Neural cell (in vitro differentiated cells): ENCODE measurements at regions not wholly inside any gene's neighbourhood (a gene's known extent, or its start where the extent isn't known, plus 50 kb on each side); places are given as distances from the start of the nearest gene placed in this dataset.

ENCODE experiments used
- H2AFZ ChIP-seq: fragments of 200-600, 300-800 bp; sonication (generic), shearing (Covaris generic); 2 replicates; pipeline ENCODE4 v1.6.0; 2014; ENCODE audit warnings: low read depth, mild to moderate bottlenecking, antibody characterized with exemption, low read length, moderate library complexity
- H3F3A ChIP-seq: fragments of 200-600 bp; shearing (Covaris generic); 2 replicates; pipeline ENCODE4 v1.6.1; 2016; ENCODE audit warnings: mild to moderate bottlenecking, moderate library complexity, mixed read lengths, antibody characterized with exemption, low read length; ENCODE audit not compliant: insufficient read depth, poor library complexity, severe bottlenecking
- H3K27ac ChIP-seq: fragments of 200-600, 300-800 bp; sonication (generic), shearing (Covaris generic); 2 replicates; pipeline ENCODE4 v1.5.1; 2014; ENCODE audit warnings: mild to moderate bottlenecking, low read length, moderate library complexity
- H3K27me3 ChIP-seq: fragments of 300-800, 200-600 bp; sonication (generic), shearing (Covaris generic); 2 replicates; pipeline ENCODE4 v1.6.0; 2014; ENCODE audit warnings: mild to moderate bottlenecking, low read depth, low read length, moderate library complexity; ENCODE audit not compliant: insufficient read depth
- H3K36me3 ChIP-seq: fragments of 300-800, 200-600 bp; sonication (generic), shearing (Covaris generic); 2 replicates; pipeline ENCODE4 v1.5.1; 2014; ENCODE audit warnings: mild to moderate bottlenecking, antibody characterized with exemption, low read length, moderate library complexity; ENCODE audit not compliant: insufficient read depth
- H3K4me2 ChIP-seq: fragments of 300-800, 200-600 bp; sonication (generic), shearing (Covaris generic); 2 replicates; pipeline ENCODE4 v1.6.0; 2014; ENCODE audit warnings: mild to moderate bottlenecking, low read length
- H3K4me3 ChIP-seq: fragments of 300-800, 200-600 bp; sonication (generic), shearing (Covaris generic); 2 replicates; pipeline ENCODE4 v1.5.1; 2014; ENCODE audit warnings: mild to moderate bottlenecking, low read length, moderate library complexity
- H3K79me2 ChIP-seq: fragments of 200-600 bp; shearing (Covaris generic); replicated peaks from 2 replicates; pipeline ENCODE4 v1.6.0; 2014; ENCODE audit warnings: mild to moderate bottlenecking, low read length, moderate library complexity; ENCODE audit not compliant: insufficient read depth
- H3K9ac ChIP-seq: fragments of 300-800, 200-600 bp; sonication (generic), shearing (Covaris generic); 2 replicates; pipeline ENCODE4 v1.6.1; 2016; ENCODE audit warnings: mild to moderate bottlenecking, low read length, mixed read lengths
- H3K9me2 ChIP-seq: fragments of 200-600 bp; shearing (Covaris generic); 2 replicates; pipeline ENCODE4 v1.6.1; 2016; ENCODE audit warnings: mild to moderate bottlenecking, low read length, mixed read lengths; ENCODE audit not compliant: insufficient read depth
- H3K9me3 ChIP-seq: fragments of 200-600, 300-800 bp; sonication (generic), shearing (Covaris generic); 2 replicates; pipeline ENCODE4 v1.6.1; 2016; ENCODE audit warnings: mild to moderate bottlenecking, mixed run types, low read length, moderate library complexity, mixed read lengths
- H4K20me1 ChIP-seq: fragments of 200-600 bp; shearing (Covaris generic); 2 replicates; pipeline ENCODE4 v1.6.1; 2016; ENCODE audit warnings: mild to moderate bottlenecking, mixed run types; ENCODE audit not compliant: insufficient read depth
- EP300 ChIP-seq: fragments of 450-650 bp; conservative IDR thresholded peaks from 2 replicates; pipeline ENCODE4 v1.6.1; 2014; ENCODE audit warnings: antibody characterized with exemption, mild to moderate bottlenecking, moderate library complexity; ENCODE audit not compliant: poor library complexity, severe bottlenecking
- EZH2 ChIP-seq: fragments of 200-600, 300-800 bp; shearing (Covaris generic), sonication (generic); IDR thresholded peaks from 2 replicates; pipeline ENCODE4 v1.6.1; 2014; ENCODE audit warnings: antibody characterized with exemption, low read length, borderline replicate concordance, mild to moderate bottlenecking; ENCODE audit not compliant: insufficient read depth, poor library complexity, severe bottlenecking
- MXI1 ChIP-seq: fragments of 450-650 bp; conservative IDR thresholded peaks from 2 replicates; pipeline ENCODE4 v1.6.1; 2014; ENCODE audit warnings: antibody characterized with exemption, mild to moderate bottlenecking; ENCODE audit not compliant: poor library complexity, severe bottlenecking
- POLR2AphosphoS5 ChIP-seq: IDR thresholded peaks from 2 replicates; pipeline ENCODE4 v1.6.1; 2012
- RAD21 ChIP-seq: fragments of 450-650 bp; conservative IDR thresholded peaks from 2 replicates; pipeline ENCODE4 v1.6.1; 2014; ENCODE audit warnings: antibody characterized with exemption, mild to moderate bottlenecking, moderate library complexity
- SMC3 ChIP-seq: fragments of 450-650 bp; conservative IDR thresholded peaks from 2 replicates; pipeline ENCODE4 v1.6.1; 2014; ENCODE audit warnings: antibody characterized with exemption, mild to moderate bottlenecking, moderate library complexity; ENCODE audit not compliant: poor library complexity
- TAF1 ChIP-seq: IDR thresholded peaks from 2 replicates; pipeline ENCODE4 v1.6.1; 2012; ENCODE audit warnings: low read depth
- TF ChIP-seq, protein P1 (sequence below): fragments of 450-650 bp; IDR thresholded peaks from 2 replicates; pipeline ENCODE4 v1.5.1; 2014; ENCODE audit warnings: antibody characterized with exemption, mild to moderate bottlenecking, moderate library complexity; ENCODE audit not compliant: poor library complexity, severe bottlenecking
- TF ChIP-seq, protein P2 (sequence below): IDR thresholded peaks from 2 replicates; pipeline ENCODE4 v1.6.1; 2012; ENCODE audit warnings: borderline replicate concordance

DNA sequence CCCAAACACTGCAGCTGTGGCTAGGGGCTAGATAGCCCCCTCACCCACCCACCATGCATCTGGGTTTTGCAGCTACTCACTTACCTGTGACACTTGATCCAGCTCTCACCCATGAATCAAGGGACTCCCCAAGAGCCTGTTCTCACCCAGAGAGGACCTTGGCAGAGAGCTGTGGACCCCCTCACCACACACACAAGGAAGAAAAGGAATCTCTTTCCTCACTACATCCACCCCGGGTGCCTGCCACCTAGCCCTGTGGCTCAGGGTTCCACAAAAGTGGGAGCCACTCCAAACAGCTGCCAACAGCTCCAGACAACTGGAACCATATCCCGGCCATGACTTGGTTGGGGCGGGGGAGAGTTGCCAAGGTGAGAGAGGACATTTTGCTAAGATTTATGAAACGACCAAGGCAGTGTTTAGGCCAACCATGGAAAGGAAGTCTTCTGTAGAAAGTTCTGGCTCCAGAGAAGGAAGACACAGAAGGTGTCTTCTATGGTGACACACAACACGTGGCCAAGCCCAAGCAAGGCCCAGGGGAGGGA, 522.1 kb upstream of the RAB6C start:
- TF ChIP-seq, protein P1, sequence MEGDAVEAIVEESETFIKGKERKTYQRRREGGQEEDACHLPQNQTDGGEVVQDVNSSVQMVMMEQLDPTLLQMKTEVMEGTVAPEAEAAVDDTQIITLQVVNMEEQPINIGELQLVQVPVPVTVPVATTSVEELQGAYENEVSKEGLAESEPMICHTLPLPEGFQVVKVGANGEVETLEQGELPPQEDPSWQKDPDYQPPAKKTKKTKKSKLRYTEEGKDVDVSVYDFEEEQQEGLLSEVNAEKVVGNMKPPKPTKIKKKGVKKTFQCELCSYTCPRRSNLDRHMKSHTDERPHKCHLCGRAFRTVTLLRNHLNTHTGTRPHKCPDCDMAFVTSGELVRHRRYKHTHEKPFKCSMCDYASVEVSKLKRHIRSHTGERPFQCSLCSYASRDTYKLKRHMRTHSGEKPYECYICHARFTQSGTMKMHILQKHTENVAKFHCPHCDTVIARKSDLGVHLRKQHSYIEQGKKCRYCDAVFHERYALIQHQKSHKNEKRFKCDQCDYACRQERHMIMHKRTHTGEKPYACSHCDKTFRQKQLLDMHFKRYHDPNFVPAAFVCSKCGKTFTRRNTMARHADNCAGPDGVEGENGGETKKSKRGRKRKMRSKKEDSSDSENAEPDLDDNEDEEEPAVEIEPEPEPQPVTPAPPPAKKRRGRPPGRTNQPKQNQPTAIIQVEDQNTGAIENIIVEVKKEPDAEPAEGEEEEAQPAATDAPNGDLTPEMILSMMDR = no peak
- TF ChIP-seq POLR2AphosphoS5 = no peak
- no peak for TF ChIP-seq MXI1
- TF ChIP-seq TAF1 = no peak
- TF ChIP-seq, protein P2, sequence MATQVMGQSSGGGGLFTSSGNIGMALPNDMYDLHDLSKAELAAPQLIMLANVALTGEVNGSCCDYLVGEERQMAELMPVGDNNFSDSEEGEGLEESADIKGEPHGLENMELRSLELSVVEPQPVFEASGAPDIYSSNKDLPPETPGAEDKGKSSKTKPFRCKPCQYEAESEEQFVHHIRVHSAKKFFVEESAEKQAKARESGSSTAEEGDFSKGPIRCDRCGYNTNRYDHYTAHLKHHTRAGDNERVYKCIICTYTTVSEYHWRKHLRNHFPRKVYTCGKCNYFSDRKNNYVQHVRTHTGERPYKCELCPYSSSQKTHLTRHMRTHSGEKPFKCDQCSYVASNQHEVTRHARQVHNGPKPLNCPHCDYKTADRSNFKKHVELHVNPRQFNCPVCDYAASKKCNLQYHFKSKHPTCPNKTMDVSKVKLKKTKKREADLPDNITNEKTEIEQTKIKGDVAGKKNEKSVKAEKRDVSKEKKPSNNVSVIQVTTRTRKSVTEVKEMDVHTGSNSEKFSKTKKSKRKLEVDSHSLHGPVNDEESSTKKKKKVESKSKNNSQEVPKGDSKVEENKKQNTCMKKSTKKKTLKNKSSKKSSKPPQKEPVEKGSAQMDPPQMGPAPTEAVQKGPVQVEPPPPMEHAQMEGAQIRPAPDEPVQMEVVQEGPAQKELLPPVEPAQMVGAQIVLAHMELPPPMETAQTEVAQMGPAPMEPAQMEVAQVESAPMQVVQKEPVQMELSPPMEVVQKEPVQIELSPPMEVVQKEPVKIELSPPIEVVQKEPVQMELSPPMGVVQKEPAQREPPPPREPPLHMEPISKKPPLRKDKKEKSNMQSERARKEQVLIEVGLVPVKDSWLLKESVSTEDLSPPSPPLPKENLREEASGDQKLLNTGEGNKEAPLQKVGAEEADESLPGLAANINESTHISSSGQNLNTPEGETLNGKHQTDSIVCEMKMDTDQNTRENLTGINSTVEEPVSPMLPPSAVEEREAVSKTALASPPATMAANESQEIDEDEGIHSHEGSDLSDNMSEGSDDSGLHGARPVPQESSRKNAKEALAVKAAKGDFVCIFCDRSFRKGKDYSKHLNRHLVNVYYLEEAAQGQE = no peak
- no peak for TF ChIP-seq EP300
- TF ChIP-seq SMC3 = no peak
- TF ChIP-seq EZH2 = no peak
- TF ChIP-seq RAD21 = no peak
- Histone ChIP-seq H3K27me3 (no peaks in the 10 kb centered on the region), H4K20me1 (no peaks in the 10 kb centered on the region), H3K79me2 (no peaks in the 10 kb centered on the region), H2AFZ (no peak overlapping the region), H3K9me2 (no peaks in the 10 kb centered on the region), H3K4me2 (no peak overlapping the region), H3F3A (no peaks in the 10 kb centered on the region), H3K9me3 (no peaks in the 10 kb centered on the region), H3K4me3 (no peak overlapping the region), H3K36me3 (no peaks in the 10 kb centered on the region), H3K27ac (no peak overlapping the region), H3K9ac (no peak overlapping the region)

DNA sequence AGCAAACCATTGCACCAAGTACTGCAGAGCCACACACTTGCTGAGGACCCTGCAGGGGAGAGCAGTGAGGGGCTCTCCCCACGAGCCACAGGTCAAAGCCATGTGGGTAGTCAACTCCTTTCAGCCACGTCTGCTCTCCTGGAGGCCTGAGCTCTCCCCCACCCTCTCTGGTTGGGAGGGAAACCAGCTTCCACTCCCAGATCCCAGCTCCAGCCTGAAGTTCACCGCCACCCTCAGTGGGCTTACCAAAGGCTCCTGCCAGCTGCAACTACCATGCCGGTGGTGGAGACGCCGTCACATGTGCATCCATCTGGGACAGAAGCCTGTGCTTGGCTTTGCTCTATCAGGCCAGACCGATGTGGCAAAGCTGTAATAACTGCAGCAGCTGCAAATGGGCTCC, 521.5 kb upstream of the RAB6C start:
- Histone ChIP-seq H4K20me1 (no peaks in the 10 kb centered on the region), H3F3A (no peaks in the 10 kb centered on the region), H3K4me3 (no peak overlapping the region), H3K36me3 (no peaks in the 10 kb centered on the region), H3K4me2 (no peak overlapping the region), H3K27me3 (no peaks in the 10 kb centered on the region), H3K27ac (no peak overlapping the region), H3K9me2 (no peaks in the 10 kb centered on the region), H2AFZ (no peak overlapping the region), H3K79me2 (no peaks in the 10 kb centered on the region), H3K9ac (no peak overlapping the region), H3K9me3 (no peaks in the 10 kb centered on the region)
- TF ChIP-seq, protein P2 = no peak
- TF ChIP-seq MXI1 (no peak), TAF1 (no peak), SMC3 (no peak), POLR2AphosphoS5 (no peak), EZH2 (no peak), RAD21 (no peak), EP300 (no peak)
- TF ChIP-seq, protein P1 = no peak
